Smooth muscle cell (in vitro differentiated cells): ENCODE measurements at regions not wholly inside any gene's neighbourhood (a gene's known extent, or its start where the extent isn't known, plus 50 kb on each side); places are given as distances from the start of the nearest gene placed in this dataset.

Experiments used
- DNase-seq: peaks from one replicate; lab custom pipeline; 2025; ENCODE audit not compliant: unreplicated experiment; lab: John Stamatoyannopoulos, UW
- H2AFZ ChIP-seq: fragments of 200-600 bp; sonication (generic); 2 replicates; pipeline ENCODE4 v1.6.0; 2016; ENCODE audit warnings: antibody characterized with exemption, low read depth, mild to moderate bottlenecking
- H3F3A ChIP-seq: fragments of 200-600 bp; sonication (generic); 2 replicates; pipeline ENCODE4 v1.6.0; 2017; ENCODE audit warnings: antibody characterized with exemption, low read depth
- H3K27ac ChIP-seq: fragments of 200-600 bp; sonication (generic); 2 replicates; pipeline ENCODE4 v1.5.1; 2016; ENCODE audit warnings: low read depth, mild to moderate bottlenecking
- H3K27me3 ChIP-seq: fragments of 200-600 bp; sonication (generic); 2 replicates; pipeline ENCODE4 v1.6.1; 2016; ENCODE audit warnings: low read depth, mild to moderate bottlenecking
- H3K36me3 ChIP-seq: fragments of 200-600 bp; sonication (generic); 2 replicates; pipeline ENCODE4 v1.5.1; 2016; ENCODE audit warnings: low read depth
- H3K4me1 ChIP-seq: fragments of 200-600 bp; sonication (generic); 2 replicates; pipeline ENCODE4 v1.5.1; 2016; ENCODE audit warnings: low read depth
- H3K4me2 ChIP-seq: fragments of 200-600 bp; sonication (generic); 2 replicates; pipeline ENCODE4 v1.6.0; 2016; ENCODE audit warnings: mild to moderate bottlenecking
- H3K4me3 ChIP-seq: fragments of 200-600 bp; sonication (generic); 2 replicates; pipeline ENCODE4 v1.5.1; 2016; ENCODE audit warnings: mild to moderate bottlenecking
- H3K79me2 ChIP-seq: fragments of 200-600 bp; sonication (generic); 2 replicates; pipeline ENCODE4 v1.6.0; 2016; ENCODE audit warnings: low read depth, mild to moderate bottlenecking
- H3K9ac ChIP-seq: fragments of 200-600 bp; sonication (generic); 2 replicates; pipeline ENCODE4 v1.6.0; 2016; ENCODE audit warnings: low read depth
- H3K9me3 ChIP-seq: fragments of 200-600 bp; sonication (generic); replicated peaks from 2 replicates; pipeline ENCODE4 v1.5.1; 2016; ENCODE audit warnings: low read depth
- H4K20me1 ChIP-seq: fragments of 200-600 bp; sonication (generic); 2 replicates; pipeline ENCODE4 v1.6.0; 2016; ENCODE audit warnings: low read depth
- WGBS: methylation state at CpG from one replicate; pipeline ENCODE4 v1.1.7; 2016; ENCODE audit warnings: low lambda C conversion rate; 5-methylcytosine and 5-hydroxymethylcytosine counted together
- TF ChIP-seq, protein P1 (sequence below): fragments of 200-600 bp; sonication (generic); IDR thresholded peaks from 2 replicates; pipeline ENCODE4 v1.5.1; 2017; ENCODE audit warnings: borderline replicate concordance, mild to moderate bottlenecking, antibody characterized with exemption; ENCODE audit not compliant: insufficient read depth, poor library complexity, severe bottlenecking

GRCh38 chr11:70545610-70545912 lies 147.2 kb downstream of the CTTN start:
- H3K9ac ChIP-seq: no peak overlapping the region
- H3K4me1 ChIP-seq: peaks cover 13% of the 10 kb centered on the region
- H3K27ac ChIP-seq: peak overlapping the region; percentile 34
- peak overlapping the region; percentile 58 for H3K4me2 ChIP-seq
- no peaks in the 10 kb centered on the region for H3K9me3 ChIP-seq
- no peaks in the 10 kb centered on the region for H3F3A ChIP-seq
- no peak overlapping the region for H2AFZ ChIP-seq
- no peaks in the 10 kb centered on the region for H3K36me3 ChIP-seq
- TF ChIP-seq, protein P1, sequence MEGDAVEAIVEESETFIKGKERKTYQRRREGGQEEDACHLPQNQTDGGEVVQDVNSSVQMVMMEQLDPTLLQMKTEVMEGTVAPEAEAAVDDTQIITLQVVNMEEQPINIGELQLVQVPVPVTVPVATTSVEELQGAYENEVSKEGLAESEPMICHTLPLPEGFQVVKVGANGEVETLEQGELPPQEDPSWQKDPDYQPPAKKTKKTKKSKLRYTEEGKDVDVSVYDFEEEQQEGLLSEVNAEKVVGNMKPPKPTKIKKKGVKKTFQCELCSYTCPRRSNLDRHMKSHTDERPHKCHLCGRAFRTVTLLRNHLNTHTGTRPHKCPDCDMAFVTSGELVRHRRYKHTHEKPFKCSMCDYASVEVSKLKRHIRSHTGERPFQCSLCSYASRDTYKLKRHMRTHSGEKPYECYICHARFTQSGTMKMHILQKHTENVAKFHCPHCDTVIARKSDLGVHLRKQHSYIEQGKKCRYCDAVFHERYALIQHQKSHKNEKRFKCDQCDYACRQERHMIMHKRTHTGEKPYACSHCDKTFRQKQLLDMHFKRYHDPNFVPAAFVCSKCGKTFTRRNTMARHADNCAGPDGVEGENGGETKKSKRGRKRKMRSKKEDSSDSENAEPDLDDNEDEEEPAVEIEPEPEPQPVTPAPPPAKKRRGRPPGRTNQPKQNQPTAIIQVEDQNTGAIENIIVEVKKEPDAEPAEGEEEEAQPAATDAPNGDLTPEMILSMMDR: no peak
- DNase-seq: no peak
- 65% methylated on average over 5 of the region's 5 CpGs for WGBS
- no peaks in the 10 kb centered on the region for H3K27me3 ChIP-seq
- no peaks in the 10 kb centered on the region for H3K79me2 ChIP-seq
- no peaks in the 10 kb centered on the region for H4K20me1 ChIP-seq
- H3K4me3 ChIP-seq: no peak overlapping the region

GRCh38 chr11:70546191-70546940 lies 148.0 kb downstream of the CTTN start:
- no peak overlapping the region for H2AFZ ChIP-seq
- no peak overlapping the region for H3K4me2 ChIP-seq
- H3K9ac ChIP-seq: no peak overlapping the region
- WGBS: 83% methylated on average over 9 of the region's 9 CpGs
- peaks cover 13% of the 10 kb centered on the region for H3K4me1 ChIP-seq
- H3K79me2 ChIP-seq: no peaks in the 10 kb centered on the region
- no peaks in the 10 kb centered on the region for H3K36me3 ChIP-seq
- H3F3A ChIP-seq: no peaks in the 10 kb centered on the region
- H3K9me3 ChIP-seq: no peaks in the 10 kb centered on the region
- H3K27me3 ChIP-seq: no peaks in the 10 kb centered on the region
- no peaks in the 10 kb centered on the region for H4K20me1 ChIP-seq
- H3K4me3 ChIP-seq: no peak overlapping the region
- TF ChIP-seq, protein P1: no peak
- no peak for DNase-seq
- H3K27ac ChIP-seq: no peak overlapping the region

GRCh38 chr11:70547386-70547785 lies 149.1 kb downstream of the CTTN start:
- Histone ChIP-seq H3K9me3 (no peaks in the 10 kb centered on the region), H3K4me3 (no peak overlapping the region), H3K9ac (no peak overlapping the region), H4K20me1 (no peaks in the 10 kb centered on the region), H3K27ac (no peak overlapping the region), H2AFZ (no peak overlapping the region), H3K27me3 (no peaks in the 10 kb centered on the region), H3F3A (no peaks in the 10 kb centered on the region), H3K79me2 (no peaks in the 10 kb centered on the region), H3K4me1 (peaks cover 13% of the 10 kb centered on the region), H3K36me3 (no peaks in the 10 kb centered on the region), H3K4me2 (no peak overlapping the region)
- 92% methylated on average over 7 of the region's 7 CpGs for WGBS
- DNase-seq: no peak
- TF ChIP-seq, protein P1: no peak

DNA sequence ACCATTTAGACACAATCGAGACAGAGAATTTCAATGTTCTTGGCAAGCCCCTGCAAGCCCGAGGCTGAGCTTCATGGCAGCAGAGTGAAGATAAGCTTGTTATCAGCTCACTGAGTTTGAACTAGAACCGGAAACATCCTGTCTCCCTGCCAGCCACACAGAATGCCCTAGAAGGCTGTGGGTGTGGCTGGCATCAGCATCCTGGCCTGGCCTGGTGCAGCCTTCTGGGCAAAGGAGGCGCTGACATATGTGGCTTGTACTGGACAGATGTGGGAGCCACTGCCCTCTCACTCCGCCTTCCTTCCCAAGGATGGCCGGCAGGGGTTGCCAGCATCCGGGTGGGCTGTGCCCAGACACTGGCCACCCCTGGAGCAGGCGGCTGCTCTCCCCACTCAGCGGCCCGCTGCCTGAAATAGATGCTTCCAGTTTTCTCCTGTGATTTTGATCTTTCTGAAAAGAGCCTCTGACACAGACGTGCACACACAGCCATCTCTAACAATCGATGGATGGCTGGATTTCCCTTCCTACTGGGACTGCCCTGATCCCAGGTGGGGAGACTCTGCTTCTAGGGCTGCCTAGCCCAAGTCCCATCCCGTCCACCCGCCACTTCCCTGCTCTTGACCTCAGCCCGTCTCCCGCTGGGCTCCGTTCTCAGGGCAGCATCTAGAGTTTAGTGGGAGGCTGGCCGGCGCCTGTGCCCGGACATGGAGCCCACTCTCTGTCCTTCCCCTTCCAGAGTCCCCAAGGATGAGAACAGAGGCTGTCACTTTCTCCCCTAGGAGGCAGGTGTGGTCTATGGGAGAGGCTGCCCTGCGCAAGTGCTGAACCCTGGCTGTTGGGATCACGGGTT lies 149.7 kb downstream of the CTTN start:
- no peak overlapping the region for H3K4me2 ChIP-seq
- TF ChIP-seq, protein P1: no peak
- no peaks in the 10 kb centered on the region for H3K27me3 ChIP-seq
- 81% methylated on average over 22 of the region's 22 CpGs for WGBS
- no peak overlapping the region for H2AFZ ChIP-seq
- no peaks in the 10 kb centered on the region for H4K20me1 ChIP-seq
- no peak overlapping the region for H3K4me3 ChIP-seq
- no peaks in the 10 kb centered on the region for H3F3A ChIP-seq
- H3K4me1 ChIP-seq: peaks cover 13% of the 10 kb centered on the region
- H3K9me3 ChIP-seq: no peaks in the 10 kb centered on the region
- no peak overlapping the region for H3K27ac ChIP-seq
- no peaks in the 10 kb centered on the region for H3K79me2 ChIP-seq
- no peaks in the 10 kb centered on the region for H3K36me3 ChIP-seq
- no peak overlapping the region for H3K9ac ChIP-seq
- DNase-seq: no peak
